Erythroblast (primary cell): ENCODE measurements at regions not wholly inside any gene's neighbourhood (a gene's known extent, or its start where the extent isn't known, plus 50 kb on each side); places are given as distances from the start of the nearest gene placed in this dataset.

ENCODE experiments used
- GATA1 ChIP-seq: IDR thresholded peaks from 2 replicates; pipeline ENCODE4 v1.6.1; 2011; ENCODE audit warnings: low read depth, mild to moderate bottlenecking, control low read depth, low read length, moderate library complexity
- POLR2A ChIP-seq: IDR thresholded peaks from 2 replicates; pipeline ENCODE4 v1.6.1; 2011; ENCODE audit warnings: mild to moderate bottlenecking, low read length

DNA sequence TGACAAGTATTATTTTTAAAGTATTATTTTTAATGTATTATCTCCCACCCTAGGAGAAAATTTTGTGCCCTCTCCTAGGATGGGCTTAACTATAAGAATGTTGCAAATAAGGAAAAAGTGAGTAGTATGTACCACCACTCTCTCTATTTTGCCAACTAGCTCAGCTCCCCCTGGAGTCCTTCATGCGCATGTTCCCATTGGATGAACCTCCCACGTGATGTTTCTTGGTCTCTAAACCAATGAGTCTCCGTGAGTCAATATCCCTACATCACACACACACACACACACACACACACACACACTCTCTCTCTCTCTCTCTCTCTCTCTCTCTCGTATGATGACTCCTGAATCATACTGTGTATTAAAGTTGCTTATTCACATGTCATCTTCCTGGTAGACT is 129.7 kb upstream of the ZFP42 start:
- TF ChIP-seq POLR2A = no peak
- TF ChIP-seq GATA1 = no peak
